Endothelial cell (in vitro differentiated cells): ENCODE measurements at regions not wholly inside any gene's neighbourhood (a gene's known extent, or its start where the extent isn't known, plus 50 kb on each side); places are given as distances from the start of the nearest gene placed in this dataset.

Experiments used
- DNase-seq: peaks from one replicate; pipeline ENCODE4 v3.0.0; 2021; ENCODE audit warnings: low spot score
- H3K27ac Mint-ChIP-seq: one replicate; pipeline ENCODE4 v1.8.0; 2021; ENCODE audit warnings: mixed read lengths, inconsistent platforms; ENCODE audit not compliant: unreplicated experiment
- H3K27me3 Mint-ChIP-seq: one replicate; pipeline ENCODE4 v1.8.0; 2021; ENCODE audit warnings: mild to moderate bottlenecking, moderate library complexity, mixed read lengths, inconsistent platforms; ENCODE audit not compliant: unreplicated experiment
- H3K36me3 Mint-ChIP-seq: one replicate; pipeline ENCODE4 v1.8.0; 2021; ENCODE audit warnings: mild to moderate bottlenecking, low read depth, mixed read lengths, inconsistent platforms; ENCODE audit not compliant: unreplicated experiment
- H3K4me1 Mint-ChIP-seq: one replicate; pipeline ENCODE4 v1.8.0; 2021; ENCODE audit warnings: mild to moderate bottlenecking, mixed read lengths, inconsistent platforms; ENCODE audit not compliant: unreplicated experiment
- H3K4me3 Mint-ChIP-seq: one replicate; pipeline ENCODE4 v1.8.0; 2021; ENCODE audit warnings: mild to moderate bottlenecking, mixed read lengths, inconsistent platforms; ENCODE audit not compliant: unreplicated experiment
- H3K9me3 Mint-ChIP-seq: one replicate; pipeline ENCODE4 v1.8.0; 2021; ENCODE audit warnings: mixed read lengths, inconsistent platforms; ENCODE audit not compliant: unreplicated experiment
- TF ChIP-seq, protein P1 (sequence below): fragments of 200-600 bp; sonication (generic); IDR thresholded peaks from one replicate; pipeline ENCODE4 v1.5.0; 2021; ENCODE audit warnings: antibody characterized with exemption; ENCODE audit not compliant: unreplicated experiment

DNA sequence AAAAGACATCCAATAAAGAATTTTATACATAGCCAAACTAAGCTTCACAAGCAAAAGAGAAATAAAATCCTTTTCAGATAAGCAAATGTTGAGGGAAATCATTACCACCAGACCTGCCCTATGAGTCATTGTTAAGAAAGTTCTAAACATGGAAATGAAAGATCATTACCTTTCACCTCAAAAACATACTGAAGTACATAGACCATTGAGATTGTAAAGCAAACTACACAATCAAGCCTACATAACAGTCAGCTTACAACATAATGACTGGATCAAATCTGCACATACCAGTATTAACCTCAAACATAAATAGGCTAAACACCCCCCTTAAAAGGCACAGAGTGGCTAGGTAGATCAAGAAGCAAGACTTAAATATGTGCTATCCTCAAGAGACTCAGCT, 501.0 kb upstream of the LUZP2 start:
- Mint-ChIP-seq H3K4me1 (no peaks in the 10 kb centered on the region), H3K4me3 (no peak overlapping the region), H3K27me3 (peaks cover 3% of the 10 kb centered on the region), H3K36me3 (no peaks in the 10 kb centered on the region), H3K9me3 (no peaks in the 10 kb centered on the region), H3K27ac (no peak overlapping the region)
- TF ChIP-seq, protein P1, sequence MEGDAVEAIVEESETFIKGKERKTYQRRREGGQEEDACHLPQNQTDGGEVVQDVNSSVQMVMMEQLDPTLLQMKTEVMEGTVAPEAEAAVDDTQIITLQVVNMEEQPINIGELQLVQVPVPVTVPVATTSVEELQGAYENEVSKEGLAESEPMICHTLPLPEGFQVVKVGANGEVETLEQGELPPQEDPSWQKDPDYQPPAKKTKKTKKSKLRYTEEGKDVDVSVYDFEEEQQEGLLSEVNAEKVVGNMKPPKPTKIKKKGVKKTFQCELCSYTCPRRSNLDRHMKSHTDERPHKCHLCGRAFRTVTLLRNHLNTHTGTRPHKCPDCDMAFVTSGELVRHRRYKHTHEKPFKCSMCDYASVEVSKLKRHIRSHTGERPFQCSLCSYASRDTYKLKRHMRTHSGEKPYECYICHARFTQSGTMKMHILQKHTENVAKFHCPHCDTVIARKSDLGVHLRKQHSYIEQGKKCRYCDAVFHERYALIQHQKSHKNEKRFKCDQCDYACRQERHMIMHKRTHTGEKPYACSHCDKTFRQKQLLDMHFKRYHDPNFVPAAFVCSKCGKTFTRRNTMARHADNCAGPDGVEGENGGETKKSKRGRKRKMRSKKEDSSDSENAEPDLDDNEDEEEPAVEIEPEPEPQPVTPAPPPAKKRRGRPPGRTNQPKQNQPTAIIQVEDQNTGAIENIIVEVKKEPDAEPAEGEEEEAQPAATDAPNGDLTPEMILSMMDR = no peak
- DNase-seq = no peak

DNA sequence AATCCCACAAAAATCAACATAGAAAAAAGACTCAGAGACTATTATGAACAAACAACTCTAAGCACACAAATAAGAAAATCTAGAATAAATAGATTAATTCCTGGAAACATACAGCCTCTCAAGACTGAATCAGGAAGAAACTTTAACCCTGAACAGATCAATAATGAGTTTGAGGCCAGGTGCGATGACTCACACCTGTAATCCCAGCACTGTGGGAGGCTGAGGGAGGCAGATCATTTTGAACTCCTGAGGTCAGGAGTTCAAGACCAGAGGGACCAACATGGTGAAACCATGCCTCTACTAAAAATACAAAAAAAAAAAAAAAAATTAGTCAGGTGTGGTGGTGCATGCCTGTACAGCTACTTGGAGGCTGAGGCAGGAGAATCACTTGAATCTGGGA, 499.5 kb upstream of the LUZP2 start:
- Mint-ChIP-seq H3K4me3 (no peak overlapping the region), H3K36me3 (no peaks in the 10 kb centered on the region), H3K4me1 (no peaks in the 10 kb centered on the region), H3K9me3 (no peaks in the 10 kb centered on the region), H3K27ac (no peak overlapping the region), H3K27me3 (peaks cover 3% of the 10 kb centered on the region)
- DNase-seq = no peak
- TF ChIP-seq, protein P1 = no peak

DNA sequence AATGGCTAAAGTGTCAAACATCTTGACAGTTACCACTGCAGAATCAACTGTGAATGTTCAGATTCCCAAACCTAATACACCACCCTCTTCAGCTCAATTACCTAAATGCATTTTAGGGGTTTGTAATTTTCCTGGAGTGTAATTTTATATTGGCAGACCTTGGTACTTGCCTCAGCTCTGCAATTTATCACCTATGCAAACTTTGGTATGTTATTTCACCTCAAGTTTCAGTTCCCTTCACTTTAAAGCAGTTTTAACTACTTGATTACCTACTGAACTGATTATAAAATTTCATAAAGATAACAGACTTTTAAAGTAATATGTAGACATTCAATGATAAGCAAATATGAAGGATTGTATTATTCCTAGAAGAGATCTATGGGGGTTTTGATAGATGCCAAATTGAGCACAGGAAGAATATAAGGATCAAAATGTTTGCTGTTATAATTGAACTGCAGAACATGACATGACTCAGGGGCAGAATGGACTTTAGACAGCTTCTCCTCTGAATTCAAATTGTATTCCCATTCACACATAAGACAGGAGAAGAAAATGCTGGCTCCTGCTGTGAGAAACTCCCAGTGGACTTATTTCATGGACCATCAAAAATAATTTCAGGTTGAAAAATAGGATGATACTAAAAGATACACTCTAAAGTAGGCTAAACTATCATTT, 491.5 kb upstream of the LUZP2 start:
- Mint-ChIP-seq H3K9me3 (no peaks in the 10 kb centered on the region), H3K36me3 (no peaks in the 10 kb centered on the region), H3K27ac (no peak overlapping the region), H3K4me1 (peaks cover 6% of the 10 kb centered on the region), H3K4me3 (no peak overlapping the region), H3K27me3 (no peaks in the 10 kb centered on the region)
- TF ChIP-seq, protein P1 = no peak
- DNase-seq = no peak

DNA sequence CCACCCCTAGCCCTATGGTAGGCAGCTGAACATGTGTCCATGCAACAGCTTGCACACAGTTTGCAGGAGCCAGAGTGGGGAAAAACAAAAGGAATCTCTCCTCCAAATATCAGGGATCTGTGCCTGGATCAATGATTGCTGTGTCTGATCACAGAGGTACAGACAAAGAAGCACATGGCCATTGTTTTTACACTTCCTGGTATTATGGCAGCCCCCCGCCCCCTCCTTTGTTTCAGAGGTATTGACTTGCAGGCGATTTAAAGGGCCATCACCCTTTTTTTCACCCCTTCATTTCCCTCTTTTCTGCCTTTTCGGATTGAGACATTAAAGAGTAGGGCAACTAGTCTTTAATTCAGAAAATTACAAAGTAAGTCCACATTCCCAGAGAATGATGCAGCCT, 453.0 kb upstream of the LUZP2 start:
- H3K27me3 Mint-ChIP-seq = peaks cover 2% of the 10 kb centered on the region
- DNase-seq = no peak
- H3K9me3 Mint-ChIP-seq = no peaks in the 10 kb centered on the region
- H3K27ac Mint-ChIP-seq = no peak overlapping the region
- no peaks in the 10 kb centered on the region for H3K4me1 Mint-ChIP-seq
- TF ChIP-seq, protein P1 = no peak
- H3K36me3 Mint-ChIP-seq = no peaks in the 10 kb centered on the region
- no peak overlapping the region for H3K4me3 Mint-ChIP-seq

DNA sequence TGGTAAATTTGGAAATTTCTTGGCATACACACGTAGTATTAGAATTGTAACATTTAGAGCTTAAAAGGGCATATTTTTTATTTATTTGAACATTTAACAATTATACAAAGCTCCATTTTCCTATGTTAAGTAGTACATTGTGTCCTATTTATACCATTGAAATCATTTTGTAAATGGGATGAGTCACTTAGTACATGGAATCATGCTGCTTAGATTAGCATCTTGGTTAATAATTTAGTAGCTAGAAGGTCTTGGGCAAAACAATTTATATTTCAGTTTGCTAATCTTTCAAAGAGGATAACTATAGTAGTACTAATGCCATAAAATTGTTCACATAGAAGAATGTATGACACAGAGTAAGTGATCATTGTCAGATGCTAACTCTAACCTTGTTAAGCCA, 450.1 kb upstream of the LUZP2 start:
- Mint-ChIP-seq H3K4me3 (no peak overlapping the region), H3K9me3 (no peaks in the 10 kb centered on the region), H3K36me3 (no peaks in the 10 kb centered on the region), H3K27me3 (peaks cover 2% of the 10 kb centered on the region), H3K27ac (no peak overlapping the region), H3K4me1 (no peaks in the 10 kb centered on the region)
- no peak for DNase-seq
- TF ChIP-seq, protein P1 = no peak
